Muscle of arm (tissue), 1 donor: ENCODE measurements at regions not wholly inside any gene's neighbourhood (a gene's known extent, or its start where the extent isn't known, plus 50 kb on each side); places are given as distances from the start of the nearest gene placed in this dataset.
"Not testable (repeated sequence)": the region's sequence is repeated elsewhere in the genome, so short reads cannot be mapped to it uniquely, and the experiment has no call there.

Experiments
- DNase-seq: peaks from one replicate; pipeline ENCODE4 v3.0.0-alpha.2; 2013

- DNase-seq: no peak
These were observed 326.8 kb upstream of the ARID1B start for GRCh38 chr6:156450421-156450820.

- DNase-seq: no peak
These were observed 327.6 kb upstream of the ARID1B start for GRCh38 chr6:156449569-156449968.

GRCh38 chr6:156449128-156449527 lies 328.1 kb upstream of the ARID1B start:
- no peak for DNase-seq

GRCh38 chr6:156448579-156448978 lies 328.6 kb upstream of the ARID1B start:
- DNase-seq: no peak

- no peak for DNase-seq
These were observed 336.5 kb upstream of the ARID1B start for GRCh38 chr6:156440688-156441087.

- DNase-seq: no peak
These were observed 338.7 kb upstream of the ARID1B start for GRCh38 chr6:156438350-156438923.

GRCh38 chr6:156437121-156437879 lies 339.9 kb upstream of the ARID1B start:
- no peak for DNase-seq

GRCh38 chr6:156434795-156435190 lies 342.4 kb upstream of the ARID1B start:
- DNase-seq: no peak

GRCh38 chr6:156434049-156434794 lies 343.0 kb upstream of the ARID1B start:
- DNase-seq: no peak

- DNase-seq: no peak
These were observed 344.6 kb upstream of the ARID1B start for GRCh38 chr6:156432543-156432942.

- DNase-seq: no peak
These were observed 346.8 kb upstream of the ARID1B start for GRCh38 chr6:156430386-156430785.

- DNase-seq: no peak
These were observed 349.8 kb upstream of the ARID1B start for GRCh38 chr6:156427345-156427744.

- peak; percentile 5 for DNase-seq
These were observed 351.7 kb upstream of the ARID1B start for GRCh38 chr6:156425359-156426020.

- no peak for DNase-seq
These were observed 353.3 kb upstream of the ARID1B start for GRCh38 chr6:156423829-156424228.

- DNase-seq: no peak
These were observed 354.1 kb upstream of the ARID1B start for GRCh38 chr6:156423075-156423474.

GRCh38 chr6:156421933-156422332 lies 355.2 kb upstream of the ARID1B start:
- no peak for DNase-seq

GRCh38 chr6:156421301-156421700 lies 355.9 kb upstream of the ARID1B start:
- DNase-seq: not testable (repeated sequence)

- no peak for DNase-seq
These were observed 356.8 kb upstream of the ARID1B start for GRCh38 chr6:156420172-156420993.

- DNase-seq: no peak
These were observed 357.6 kb upstream of the ARID1B start for GRCh38 chr6:156419594-156419993.

- no peak for DNase-seq
These were observed 358.9 kb upstream of the ARID1B start for GRCh38 chr6:156418253-156418652.

- DNase-seq: no peak
These were observed 360.8 kb upstream of the ARID1B start for GRCh38 chr6:156416391-156416790.

GRCh38 chr6:156413154-156413553 lies 364.0 kb upstream of the ARID1B start:
- no peak for DNase-seq
